ENCODE measurements at regions not wholly inside any gene's neighbourhood (a gene's known extent, or its start where the extent isn't known, plus 50 kb on each side); places are given as distances from the start of the nearest gene placed in this dataset.

GRCh38 chr6:103119056-103119455, 1725.5 kb downstream of the GRIK2 start:
- TF ChIP-seq, protein P1, sequence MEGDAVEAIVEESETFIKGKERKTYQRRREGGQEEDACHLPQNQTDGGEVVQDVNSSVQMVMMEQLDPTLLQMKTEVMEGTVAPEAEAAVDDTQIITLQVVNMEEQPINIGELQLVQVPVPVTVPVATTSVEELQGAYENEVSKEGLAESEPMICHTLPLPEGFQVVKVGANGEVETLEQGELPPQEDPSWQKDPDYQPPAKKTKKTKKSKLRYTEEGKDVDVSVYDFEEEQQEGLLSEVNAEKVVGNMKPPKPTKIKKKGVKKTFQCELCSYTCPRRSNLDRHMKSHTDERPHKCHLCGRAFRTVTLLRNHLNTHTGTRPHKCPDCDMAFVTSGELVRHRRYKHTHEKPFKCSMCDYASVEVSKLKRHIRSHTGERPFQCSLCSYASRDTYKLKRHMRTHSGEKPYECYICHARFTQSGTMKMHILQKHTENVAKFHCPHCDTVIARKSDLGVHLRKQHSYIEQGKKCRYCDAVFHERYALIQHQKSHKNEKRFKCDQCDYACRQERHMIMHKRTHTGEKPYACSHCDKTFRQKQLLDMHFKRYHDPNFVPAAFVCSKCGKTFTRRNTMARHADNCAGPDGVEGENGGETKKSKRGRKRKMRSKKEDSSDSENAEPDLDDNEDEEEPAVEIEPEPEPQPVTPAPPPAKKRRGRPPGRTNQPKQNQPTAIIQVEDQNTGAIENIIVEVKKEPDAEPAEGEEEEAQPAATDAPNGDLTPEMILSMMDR (IDR thresholded peaks at IDR 0.05) = no peak
- no peak for TF ChIP-seq ZFX (IDR thresholded peaks at IDR 0.05; ENCODE audit: borderline replicate concordance)

Data from 22Rv1 (cell line).